Astrocyte (in vitro differentiated cells and primary cell): ENCODE measurements at regions not wholly inside any gene's neighbourhood (a gene's known extent, or its start where the extent isn't known, plus 50 kb on each side); places are given as distances from the start of the nearest gene placed in this dataset.
A peak's percentile ranks its signal among the peaks of the same experiment; 100 is the strongest.

Experiments used
- DNase-seq: peaks from one replicate; pipeline ENCODE4 v3.0.0-alpha.2; 2010; ENCODE audit warnings: low read depth
- FAIRE-seq: peaks from 2 replicates; lab custom pipeline; 2011; peaks lifted over from hg19 to GRCh38; lab: Jason Lieb, UNC
- H2AFZ ChIP-seq: 2 replicates; pipeline ENCODE4 v1.6.0; 2012; ENCODE audit warnings: low read depth, low read length, inconsistent platforms
- H3K27ac ChIP-seq: 2 replicates; pipeline ENCODE4 v1.5.1; 2011; ENCODE audit warnings: low read depth, low read length, inconsistent platforms
- H3K27me3 ChIP-seq: 2 replicates; pipeline ENCODE4 v1.6.0; 2011; ENCODE audit warnings: low read length, inconsistent platforms; ENCODE audit not compliant: insufficient read depth
- H3K36me3 ChIP-seq: 2 replicates; pipeline ENCODE4 v1.5.1; 2011; ENCODE audit warnings: low read length, inconsistent platforms; ENCODE audit not compliant: insufficient read depth
- H3K4me1 ChIP-seq: 2 replicates; pipeline ENCODE4 v1.5.1; 2011; ENCODE audit warnings: low read length, inconsistent platforms; ENCODE audit not compliant: insufficient read depth
- H3K4me2 ChIP-seq: 2 replicates; pipeline ENCODE4 v1.6.0; 2012; ENCODE audit warnings: low read length, inconsistent platforms
- H3K4me3 ChIP-seq: 2 replicates; pipeline ENCODE4 v1.5.1; 2011; ENCODE audit warnings: low read depth, mild to moderate bottlenecking, low read length, inconsistent platforms; ENCODE audit not compliant: insufficient read depth
- H3K79me2 ChIP-seq: 2 replicates; pipeline ENCODE4 v1.6.0; 2012; ENCODE audit warnings: mild to moderate bottlenecking, low read length, inconsistent platforms; ENCODE audit not compliant: insufficient read depth
- H3K9ac ChIP-seq: 2 replicates; pipeline ENCODE4 v1.6.0; 2012; ENCODE audit warnings: mild to moderate bottlenecking, low read length, inconsistent platforms
- H3K9me3 ChIP-seq: 2 replicates; pipeline ENCODE4 v1.5.1; 2012; ENCODE audit warnings: low read depth, mild to moderate bottlenecking, low read length, inconsistent platforms; ENCODE audit not compliant: insufficient read depth
- H4K20me1 ChIP-seq: 2 replicates; pipeline ENCODE4 v1.6.0; 2012; ENCODE audit warnings: low read length, inconsistent platforms; ENCODE audit not compliant: insufficient read depth
- H3K27ac Mint-ChIP-seq: one replicate; pipeline ENCODE4 v1.8.0; 2021; ENCODE audit warnings: mild to moderate bottlenecking, mixed read lengths; ENCODE audit not compliant: unreplicated experiment
- H3K27me3 Mint-ChIP-seq: one replicate; pipeline ENCODE4 v1.8.0; 2021; ENCODE audit warnings: low read depth, mixed read lengths; ENCODE audit not compliant: unreplicated experiment
- H3K36me3 Mint-ChIP-seq: one replicate; pipeline ENCODE4 v1.8.0; 2021; ENCODE audit warnings: low read depth, mixed read lengths; ENCODE audit not compliant: unreplicated experiment
- H3K4me1 Mint-ChIP-seq: one replicate; pipeline ENCODE4 v1.8.0; 2021; ENCODE audit warnings: low read depth, mixed read lengths; ENCODE audit not compliant: unreplicated experiment
- H3K4me3 Mint-ChIP-seq: one replicate; pipeline ENCODE4 v1.8.0; 2021; ENCODE audit warnings: mild to moderate bottlenecking, moderate library complexity, mixed read lengths; ENCODE audit not compliant: unreplicated experiment
- H3K9me3 Mint-ChIP-seq: one replicate; pipeline ENCODE4 v1.8.0; 2021; ENCODE audit warnings: mild to moderate bottlenecking, mixed read lengths; ENCODE audit not compliant: unreplicated experiment
- EZH2 ChIP-seq: IDR thresholded peaks from 2 replicates; pipeline ENCODE4 v1.6.1; 2012; ENCODE audit warnings: mild to moderate bottlenecking, low read length, inconsistent platforms; ENCODE audit not compliant: insufficient read depth
- TF ChIP-seq, protein P1 (sequence below): IDR thresholded peaks from 2 replicates; pipeline ENCODE4 v1.5.1; 2011; ENCODE audit warnings: low read depth, mild to moderate bottlenecking, inconsistent platforms, low read length, moderate library complexity; ENCODE audit not compliant: insufficient read depth

DNA sequence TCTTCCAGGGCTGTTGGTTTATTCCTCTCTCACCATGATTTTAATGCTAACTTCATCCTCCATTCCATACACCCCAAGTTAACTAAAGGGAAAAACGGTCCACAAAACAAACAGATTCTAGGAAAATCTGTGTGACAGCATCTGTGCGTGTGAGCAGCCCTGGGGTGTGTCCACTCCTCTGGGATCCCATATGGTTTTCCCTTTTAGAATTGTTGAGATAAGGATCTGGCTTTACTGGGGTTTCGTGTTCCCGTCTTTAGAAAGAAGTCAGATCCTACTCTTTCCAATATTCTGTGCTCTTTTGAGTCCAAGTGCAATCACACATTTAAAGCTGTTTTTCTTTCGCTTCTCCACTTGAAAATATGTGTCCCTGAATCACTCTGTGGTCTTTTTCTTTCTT is 257.1 kb downstream of the KLF6 start:
- Histone ChIP-seq H4K20me1 (no peaks in the 10 kb centered on the region), H2AFZ (no peak overlapping the region), H3K27me3 (no peaks in the 10 kb centered on the region), H3K4me2 (no peak overlapping the region), H3K4me3 (no peak overlapping the region), H3K27ac (peak overlapping the region; percentile 85), H3K9me3 (no peaks in the 10 kb centered on the region), H3K36me3 (no peaks in the 10 kb centered on the region), H3K4me1 (peaks cover 26% of the 10 kb centered on the region), H3K9ac (peak overlapping the region; percentile 22), H3K79me2 (no peaks in the 10 kb centered on the region)
- H3K27me3 Mint-ChIP-seq, result no peaks in the 10 kb centered on the region
- no peaks in the 10 kb centered on the region for H3K36me3 Mint-ChIP-seq
- FAIRE-seq (peak; percentile 87), DNase-seq (no peak)
- no peak overlapping the region for H3K4me3 Mint-ChIP-seq
- peaks cover 2% of the 10 kb centered on the region for H3K9me3 Mint-ChIP-seq
- no peak overlapping the region for H3K27ac Mint-ChIP-seq
- H3K4me1 Mint-ChIP-seq, result peaks cover 42% of the 10 kb centered on the region
- TF ChIP-seq, protein P1, sequence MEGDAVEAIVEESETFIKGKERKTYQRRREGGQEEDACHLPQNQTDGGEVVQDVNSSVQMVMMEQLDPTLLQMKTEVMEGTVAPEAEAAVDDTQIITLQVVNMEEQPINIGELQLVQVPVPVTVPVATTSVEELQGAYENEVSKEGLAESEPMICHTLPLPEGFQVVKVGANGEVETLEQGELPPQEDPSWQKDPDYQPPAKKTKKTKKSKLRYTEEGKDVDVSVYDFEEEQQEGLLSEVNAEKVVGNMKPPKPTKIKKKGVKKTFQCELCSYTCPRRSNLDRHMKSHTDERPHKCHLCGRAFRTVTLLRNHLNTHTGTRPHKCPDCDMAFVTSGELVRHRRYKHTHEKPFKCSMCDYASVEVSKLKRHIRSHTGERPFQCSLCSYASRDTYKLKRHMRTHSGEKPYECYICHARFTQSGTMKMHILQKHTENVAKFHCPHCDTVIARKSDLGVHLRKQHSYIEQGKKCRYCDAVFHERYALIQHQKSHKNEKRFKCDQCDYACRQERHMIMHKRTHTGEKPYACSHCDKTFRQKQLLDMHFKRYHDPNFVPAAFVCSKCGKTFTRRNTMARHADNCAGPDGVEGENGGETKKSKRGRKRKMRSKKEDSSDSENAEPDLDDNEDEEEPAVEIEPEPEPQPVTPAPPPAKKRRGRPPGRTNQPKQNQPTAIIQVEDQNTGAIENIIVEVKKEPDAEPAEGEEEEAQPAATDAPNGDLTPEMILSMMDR, result no peak
- TF ChIP-seq EZH2, result no peak

DNA sequence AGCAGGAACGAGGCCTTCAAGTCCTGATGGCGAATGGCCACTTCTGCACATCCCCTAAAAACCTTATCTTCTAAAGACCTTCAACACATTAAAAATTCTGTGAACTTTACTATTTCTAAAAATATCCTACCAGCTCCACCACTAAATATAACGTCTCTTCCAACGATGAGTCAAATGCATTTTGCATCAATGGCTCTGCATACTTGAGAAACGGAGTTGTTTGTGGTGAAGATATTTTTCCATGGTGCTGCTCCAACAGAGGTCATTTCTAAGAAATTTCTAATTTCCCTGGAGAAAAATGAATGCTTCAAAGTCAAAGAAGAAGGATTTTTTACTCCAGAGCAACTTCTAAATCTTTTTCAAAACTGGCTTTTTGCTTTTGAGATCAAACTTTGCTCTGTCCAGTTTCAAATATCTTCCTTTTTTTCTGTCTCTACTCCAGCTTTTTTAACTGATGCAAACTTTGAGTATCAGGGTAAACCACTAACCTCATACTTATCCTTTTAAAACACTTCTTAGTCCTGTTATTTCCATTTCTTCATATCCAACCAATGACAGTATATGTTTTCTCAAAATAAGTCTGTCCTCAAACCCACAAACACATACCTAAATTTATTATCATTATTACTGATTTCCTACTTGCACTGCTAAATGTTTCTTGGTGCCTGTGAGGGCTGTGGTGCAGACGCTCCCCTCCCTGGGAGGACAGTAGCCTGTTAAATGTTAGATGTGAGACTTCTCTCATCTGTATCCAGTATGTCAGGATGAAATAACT is 258.1 kb downstream of the KLF6 start:
- H3K27me3 ChIP-seq, result no peaks in the 10 kb centered on the region
- Mint-ChIP-seq H3K9me3 (peaks cover 2% of the 10 kb centered on the region), H3K36me3 (no peaks in the 10 kb centered on the region), H3K4me3 (peak overlapping the region; percentile 71), H3K27me3 (peaks cover 2% of the 10 kb centered on the region), H3K27ac (peak overlapping the region; percentile 93), H3K4me1 (peaks cover 42% of the 10 kb centered on the region)
- H3K4me3 ChIP-seq, result no peak overlapping the region
- H3K79me2 ChIP-seq, result no peaks in the 10 kb centered on the region
- peak overlapping the region; percentile 85 for H3K27ac ChIP-seq
- H3K4me1 ChIP-seq, result peaks cover 21% of the 10 kb centered on the region
- H4K20me1 ChIP-seq, result no peaks in the 10 kb centered on the region
- FAIRE-seq (peak; percentile 66), DNase-seq (peak; percentile 94)
- H3K4me2 ChIP-seq, result peak overlapping the region; percentile 54
- no peaks in the 10 kb centered on the region for H3K36me3 ChIP-seq
- H2AFZ ChIP-seq, result no peak overlapping the region
- peak overlapping the region; percentile 56 for H3K9ac ChIP-seq
- TF ChIP-seq EZH2, result no peak
- TF ChIP-seq, protein P1, result no peak
- H3K9me3 ChIP-seq, result no peaks in the 10 kb centered on the region
